Tibial nerve (tissue), 4 donors: ENCODE measurements at regions not wholly inside any gene's neighbourhood (a gene's known extent, or its start where the extent isn't known, plus 50 kb on each side); places are given as distances from the start of the nearest gene placed in this dataset.

Source experiments
- EP300 ChIP-seq, 2 donors: sonication (generic); formaldehyde crosslinking; IDR thresholded peaks; one replicate each; pipeline ENCODE4 v1.6.1; 2017; ENCODE audit warnings: antibody characterized with exemption in 2 of 2, mild to moderate bottlenecking in 1 of 2
- POLR2A ChIP-seq, 2 donors: fragments of 450-650 bp; IDR thresholded peaks; one replicate each; pipeline ENCODE4 v1.6.1; 2017; ENCODE audit warnings: antibody characterized with exemption in 2 of 2, mild to moderate bottlenecking in 2 of 2, moderate library complexity in 2 of 2
- TF ChIP-seq, protein P1 (sequence below), 5 experiments: fragments of 200-600 bp in 3 of 5; fragments of 450-650 bp in 2 of 5; sonication (generic) in 3 of 5; IDR thresholded peaks; one replicate each; pipeline ENCODE4 v1.5.1; 2016 to 2019; ENCODE audit warnings: antibody characterized with exemption in 5 of 5, mild to moderate bottlenecking in 3 of 5, moderate library complexity in 2 of 5

DNA sequence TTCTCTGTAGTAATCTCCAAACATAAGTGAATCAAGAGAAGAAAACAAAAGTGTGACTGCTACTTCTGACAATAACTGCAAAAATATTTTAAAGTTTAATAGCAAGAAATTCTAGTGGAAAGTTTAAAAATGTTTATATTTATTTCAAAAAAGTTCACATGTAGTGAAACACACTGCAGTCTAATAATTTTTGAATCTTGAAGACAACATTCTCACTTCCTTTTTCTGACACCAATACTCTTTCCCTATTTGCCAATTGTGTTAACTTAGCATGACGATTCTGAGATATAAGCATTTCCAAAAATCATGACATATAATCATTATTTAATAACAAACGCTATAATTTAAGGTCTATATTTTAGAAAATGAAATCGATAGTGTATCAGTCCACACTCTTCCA lies 429.1 kb upstream of the PKDCC start:
- TF ChIP-seq, protein P1, sequence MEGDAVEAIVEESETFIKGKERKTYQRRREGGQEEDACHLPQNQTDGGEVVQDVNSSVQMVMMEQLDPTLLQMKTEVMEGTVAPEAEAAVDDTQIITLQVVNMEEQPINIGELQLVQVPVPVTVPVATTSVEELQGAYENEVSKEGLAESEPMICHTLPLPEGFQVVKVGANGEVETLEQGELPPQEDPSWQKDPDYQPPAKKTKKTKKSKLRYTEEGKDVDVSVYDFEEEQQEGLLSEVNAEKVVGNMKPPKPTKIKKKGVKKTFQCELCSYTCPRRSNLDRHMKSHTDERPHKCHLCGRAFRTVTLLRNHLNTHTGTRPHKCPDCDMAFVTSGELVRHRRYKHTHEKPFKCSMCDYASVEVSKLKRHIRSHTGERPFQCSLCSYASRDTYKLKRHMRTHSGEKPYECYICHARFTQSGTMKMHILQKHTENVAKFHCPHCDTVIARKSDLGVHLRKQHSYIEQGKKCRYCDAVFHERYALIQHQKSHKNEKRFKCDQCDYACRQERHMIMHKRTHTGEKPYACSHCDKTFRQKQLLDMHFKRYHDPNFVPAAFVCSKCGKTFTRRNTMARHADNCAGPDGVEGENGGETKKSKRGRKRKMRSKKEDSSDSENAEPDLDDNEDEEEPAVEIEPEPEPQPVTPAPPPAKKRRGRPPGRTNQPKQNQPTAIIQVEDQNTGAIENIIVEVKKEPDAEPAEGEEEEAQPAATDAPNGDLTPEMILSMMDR (IDR thresholded peaks at IDR 0.05) = no peak
- TF ChIP-seq POLR2A (IDR thresholded peaks at IDR 0.05) (no peak), EP300 (IDR thresholded peaks at IDR 0.05) (no peak)
